Neural progenitor cell (in vitro differentiated cells): ENCODE measurements at regions not wholly inside any gene's neighbourhood (a gene's known extent, or its start where the extent isn't known, plus 50 kb on each side); places are given as distances from the start of the nearest gene placed in this dataset.
"Not testable (repeated sequence)": the region's sequence is repeated elsewhere in the genome, so short reads cannot be mapped to it uniquely, and the experiment has no call there.

Experiments used
- EZH2 ChIP-seq: fragments of 200-600 bp; sonication (generic); IDR thresholded peaks from 2 replicates; pipeline ENCODE4 v1.6.1; 2017; ENCODE audit warnings: antibody characterized with exemption, mild to moderate bottlenecking, moderate library complexity
- EZH2phosphoT487 ChIP-seq: fragments of 200-600 bp; sonication (generic); IDR thresholded peaks from 2 replicates; pipeline ENCODE4 v1.6.1; 2017; ENCODE audit warnings: antibody characterized with exemption
- TF ChIP-seq, protein P1 (sequence below): fragments of 200-600 bp; sonication (generic); IDR thresholded peaks from 2 replicates; pipeline ENCODE4 v1.5.1; 2017; ENCODE audit warnings: antibody characterized with exemption, mild to moderate bottlenecking

DNA sequence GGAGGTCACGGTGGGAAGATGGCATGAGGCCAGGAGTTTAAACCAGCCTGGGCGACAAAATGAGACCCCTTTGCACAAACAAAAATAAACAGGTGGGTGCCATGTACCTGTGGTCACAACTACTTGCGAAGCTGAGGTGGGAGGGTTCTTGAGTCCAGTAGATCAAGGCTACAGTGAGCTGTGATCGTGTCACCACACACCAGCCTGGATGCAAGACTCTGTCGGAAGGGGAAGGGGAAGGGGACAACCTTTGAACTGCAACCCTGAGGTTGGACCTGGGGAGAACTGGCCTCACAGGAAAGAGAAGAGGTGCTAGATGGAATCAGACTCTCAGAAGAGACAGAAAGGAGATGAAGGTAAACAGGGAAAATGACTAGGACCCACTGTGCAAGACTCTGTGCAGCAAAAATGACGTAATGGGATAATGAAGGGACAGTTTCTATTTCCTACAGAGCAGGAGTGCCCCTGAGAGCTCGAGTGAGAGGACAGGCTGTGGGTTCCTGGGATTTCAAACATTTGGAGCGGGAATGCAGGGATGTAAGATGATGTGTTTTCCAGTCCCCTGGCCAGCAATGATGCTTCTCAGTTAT lies 131.0 kb upstream of the GRK3 start:
- TF ChIP-seq EZH2phosphoT487, EZH2: not testable (repeated sequence)
- TF ChIP-seq, protein P1, sequence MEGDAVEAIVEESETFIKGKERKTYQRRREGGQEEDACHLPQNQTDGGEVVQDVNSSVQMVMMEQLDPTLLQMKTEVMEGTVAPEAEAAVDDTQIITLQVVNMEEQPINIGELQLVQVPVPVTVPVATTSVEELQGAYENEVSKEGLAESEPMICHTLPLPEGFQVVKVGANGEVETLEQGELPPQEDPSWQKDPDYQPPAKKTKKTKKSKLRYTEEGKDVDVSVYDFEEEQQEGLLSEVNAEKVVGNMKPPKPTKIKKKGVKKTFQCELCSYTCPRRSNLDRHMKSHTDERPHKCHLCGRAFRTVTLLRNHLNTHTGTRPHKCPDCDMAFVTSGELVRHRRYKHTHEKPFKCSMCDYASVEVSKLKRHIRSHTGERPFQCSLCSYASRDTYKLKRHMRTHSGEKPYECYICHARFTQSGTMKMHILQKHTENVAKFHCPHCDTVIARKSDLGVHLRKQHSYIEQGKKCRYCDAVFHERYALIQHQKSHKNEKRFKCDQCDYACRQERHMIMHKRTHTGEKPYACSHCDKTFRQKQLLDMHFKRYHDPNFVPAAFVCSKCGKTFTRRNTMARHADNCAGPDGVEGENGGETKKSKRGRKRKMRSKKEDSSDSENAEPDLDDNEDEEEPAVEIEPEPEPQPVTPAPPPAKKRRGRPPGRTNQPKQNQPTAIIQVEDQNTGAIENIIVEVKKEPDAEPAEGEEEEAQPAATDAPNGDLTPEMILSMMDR: not testable (repeated sequence)
